ENCODE measurements at regions not wholly inside any gene's neighbourhood (a gene's known extent, or its start where the extent isn't known, plus 50 kb on each side); places are given as distances from the start of the nearest gene placed in this dataset.

DNA sequence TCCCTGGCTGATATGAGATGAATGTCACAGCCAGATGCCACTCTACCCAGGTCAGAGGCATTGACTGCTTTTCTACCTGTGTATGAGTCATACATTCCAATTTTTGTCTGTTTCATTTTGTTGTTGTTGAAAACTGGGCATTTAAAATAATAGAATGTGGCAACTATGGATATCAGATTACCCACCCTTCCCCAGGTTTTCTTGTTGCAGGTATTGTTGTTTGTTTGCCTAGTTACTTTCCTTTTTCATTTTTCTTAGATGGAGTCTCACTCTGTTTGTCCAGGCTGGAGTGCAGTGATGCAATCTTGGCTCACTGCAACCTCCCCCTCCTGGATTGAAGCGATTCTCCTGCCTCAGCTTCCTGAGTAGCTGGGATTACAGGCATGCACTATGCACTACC is 70.2 kb downstream of the LRRC30 start:
- BruUV-seq (replicated peaks) = no TSS peak
- H4K20me1 ChIP-seq (replicated peaks; ENCODE audit: control insufficient read depth, extremely low read depth, insufficient read depth, low read length) = no peaks in the 10 kb centered on the region
- POLR2A ChIA-PET = no interaction called here
- H2AFZ ChIP-seq (ENCODE audit: low read depth, low read length) = no peak overlapping the region
- H3K36me3 ChIP-seq (ENCODE audit: control insufficient read depth in 2 of 2, extremely low read depth in 1 of 2, insufficient read depth in 2 of 2, low read length in 2 of 2) = no peaks in the 10 kb centered on the region
- no peak overlapping the region for H3K27ac ChIP-seq (ENCODE audit: insufficient read depth, low read depth, low read length)
- H3K9ac ChIP-seq (replicated peaks; ENCODE audit: extremely low read depth, insufficient read depth, low read length) = no peak overlapping the region
- no peak for TF ChIP-seq POLR2A (IDR thresholded peaks at IDR 0.05; ENCODE audit: low read depth, low read length)
- TF ChIP-seq FOS (IDR thresholded peaks at IDR 0.05; ENCODE audit: borderline replicate concordance, insufficient read depth, low read length) = peak; percentile 8
- no peaks in the 10 kb centered on the region for H3K9me1 ChIP-seq (replicated peaks; ENCODE audit: control insufficient read depth, extremely low read depth, insufficient read depth, low read length)
- intact Hi-C loops (cut with micrococcal nuclease) (no loop called here), dilution Hi-C loops (cut with MboI; ENCODE audit: extremely low pct_ligation_motif_present, low sequenced_read_pairs) (no loop called here)
- H3K4me3 ChIP-seq (replicated peaks in 1 of 3; ENCODE audit: insufficient read depth in 1 of 3, low read depth in 1 of 3, low read length in 3 of 3) = no peak overlapping the region
- no peak for DNase-seq (ENCODE audit: low read depth, low spot score)
- no peaks in the 10 kb centered on the region for H3K79me2 ChIP-seq (ENCODE audit: control insufficient read depth, insufficient read depth, low read length)
- H3K27me3 ChIP-seq (ENCODE audit: control insufficient read depth in 2 of 2, insufficient read depth in 2 of 2, low read length in 2 of 2) = peaks cover 2 to 9% of the 10 kb centered on the region in 2 experiments
- no peak overlapping the region for H3K4me2 ChIP-seq (ENCODE audit: insufficient read depth, low read length)
- CTCF ChIA-PET = interaction anchor here (1.3 to 1.6 kb wide), 3 partner anchors 12 to 266 kb away, joined by 3 to 4 read pairs (median 4); partner anchors contain the start of gene PTPRM
- FAIRE-seq = no peak
- no peaks in the 10 kb centered on the region for H3K4me1 ChIP-seq (ENCODE audit: control insufficient read depth, extremely low read depth, insufficient read depth, low read length)
- no peaks in the 10 kb centered on the region for H3K9me3 ChIP-seq (replicated peaks; ENCODE audit: control insufficient read depth, insufficient read depth, low read length)

DNA sequence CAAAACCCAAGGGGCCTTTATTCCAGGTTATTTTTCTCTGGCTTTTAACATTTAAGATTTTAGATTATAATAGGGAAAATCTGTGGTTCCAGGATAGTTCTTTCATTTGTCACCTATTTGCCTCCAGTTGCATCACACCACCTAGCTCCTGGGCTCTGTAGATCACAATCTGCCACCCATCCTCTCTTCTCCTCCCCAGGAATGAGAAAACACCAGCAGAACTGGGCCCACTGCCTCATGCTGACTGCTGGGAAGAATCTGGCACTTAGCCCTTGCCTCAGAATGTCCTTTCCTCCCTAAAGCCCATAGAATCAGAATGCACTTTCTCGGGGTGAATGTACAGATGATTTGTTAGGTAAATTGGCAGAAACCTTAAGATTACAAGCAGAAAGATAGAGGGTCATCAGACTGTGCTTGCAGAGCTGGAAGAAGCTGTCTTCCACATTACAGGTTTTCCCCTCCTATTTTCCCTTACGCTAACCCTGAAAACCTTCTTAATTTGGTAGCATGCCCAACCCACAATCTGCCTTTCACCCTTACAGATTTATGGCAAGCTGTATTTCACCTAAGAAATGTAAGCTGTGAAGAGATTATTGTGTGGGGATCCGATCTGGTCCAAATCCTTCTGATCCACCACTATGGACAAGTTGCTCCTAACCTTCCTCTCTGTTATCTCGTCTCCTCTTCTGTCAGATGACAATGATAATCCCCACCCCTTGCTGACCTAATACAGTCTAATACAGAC is 72.6 kb downstream of the LRRC30 start:
- no peak for DNase-seq (ENCODE audit: low read depth, low spot score)
- no peak overlapping the region for H3K9ac ChIP-seq (replicated peaks; ENCODE audit: extremely low read depth, insufficient read depth, low read length)
- H3K9me3 ChIP-seq (replicated peaks; ENCODE audit: control insufficient read depth, insufficient read depth, low read length) = no peaks in the 10 kb centered on the region
- H3K9me1 ChIP-seq (replicated peaks; ENCODE audit: control insufficient read depth, extremely low read depth, insufficient read depth, low read length) = no peaks in the 10 kb centered on the region
- no TSS peak for BruUV-seq (replicated peaks)
- H3K36me3 ChIP-seq (ENCODE audit: control insufficient read depth in 2 of 2, extremely low read depth in 1 of 2, insufficient read depth in 2 of 2, low read length in 2 of 2) = no peaks in the 10 kb centered on the region
- intact Hi-C loops (cut with micrococcal nuclease) (no loop called here), dilution Hi-C loops (cut with MboI; ENCODE audit: extremely low pct_ligation_motif_present, low sequenced_read_pairs) (no loop called here)
- no peaks in the 10 kb centered on the region for H4K20me1 ChIP-seq (replicated peaks; ENCODE audit: control insufficient read depth, extremely low read depth, insufficient read depth, low read length)
- H3K27me3 ChIP-seq (ENCODE audit: control insufficient read depth in 2 of 2, insufficient read depth in 2 of 2, low read length in 2 of 2) = peaks cover 2 to 6% of the 10 kb centered on the region in 2 experiments
- no peak overlapping the region for H3K4me2 ChIP-seq (ENCODE audit: insufficient read depth, low read length)
- no peaks in the 10 kb centered on the region for H3K79me2 ChIP-seq (ENCODE audit: control insufficient read depth, insufficient read depth, low read length)
- POLR2A ChIA-PET = no interaction called here
- H3K4me3 ChIP-seq (replicated peaks in 1 of 3; ENCODE audit: insufficient read depth in 1 of 3, low read depth in 1 of 3, low read length in 3 of 3) = no peak overlapping the region
- H2AFZ ChIP-seq (ENCODE audit: low read depth, low read length) = no peak overlapping the region
- H3K27ac ChIP-seq (ENCODE audit: insufficient read depth, low read depth, low read length) = no peak overlapping the region
- no peak for TF ChIP-seq JUN (IDR thresholded peaks at IDR 0.05; ENCODE audit: borderline replicate concordance, insufficient read depth, insufficient read length, low read depth)
- TF ChIP-seq GATA2 (IDR thresholded peaks at IDR 0.05; ENCODE audit: insufficient read depth, insufficient read length, low read depth, low read length) = no peak
- no peak for TF ChIP-seq EZH2 (IDR thresholded peaks at IDR 0.05; ENCODE audit: borderline replicate concordance, low read depth, low read length, severe bottlenecking)
- TF ChIP-seq MYC (IDR thresholded peaks at IDR 0.05; ENCODE audit: low read depth, low read length) = no peak
- no peak for TF ChIP-seq POLR2AphosphoS5 (IDR thresholded peaks at IDR 0.05; ENCODE audit: insufficient read depth, low read depth, low read length)
- no peak for TF ChIP-seq FOS (IDR thresholded peaks at IDR 0.05; ENCODE audit: borderline replicate concordance, insufficient read depth, low read length)
- TF ChIP-seq, protein P1, sequence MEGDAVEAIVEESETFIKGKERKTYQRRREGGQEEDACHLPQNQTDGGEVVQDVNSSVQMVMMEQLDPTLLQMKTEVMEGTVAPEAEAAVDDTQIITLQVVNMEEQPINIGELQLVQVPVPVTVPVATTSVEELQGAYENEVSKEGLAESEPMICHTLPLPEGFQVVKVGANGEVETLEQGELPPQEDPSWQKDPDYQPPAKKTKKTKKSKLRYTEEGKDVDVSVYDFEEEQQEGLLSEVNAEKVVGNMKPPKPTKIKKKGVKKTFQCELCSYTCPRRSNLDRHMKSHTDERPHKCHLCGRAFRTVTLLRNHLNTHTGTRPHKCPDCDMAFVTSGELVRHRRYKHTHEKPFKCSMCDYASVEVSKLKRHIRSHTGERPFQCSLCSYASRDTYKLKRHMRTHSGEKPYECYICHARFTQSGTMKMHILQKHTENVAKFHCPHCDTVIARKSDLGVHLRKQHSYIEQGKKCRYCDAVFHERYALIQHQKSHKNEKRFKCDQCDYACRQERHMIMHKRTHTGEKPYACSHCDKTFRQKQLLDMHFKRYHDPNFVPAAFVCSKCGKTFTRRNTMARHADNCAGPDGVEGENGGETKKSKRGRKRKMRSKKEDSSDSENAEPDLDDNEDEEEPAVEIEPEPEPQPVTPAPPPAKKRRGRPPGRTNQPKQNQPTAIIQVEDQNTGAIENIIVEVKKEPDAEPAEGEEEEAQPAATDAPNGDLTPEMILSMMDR (IDR thresholded peaks at IDR 0.05; ENCODE audit: extremely low read depth in 1 of 2, insufficient read depth in 1 of 2, low read depth in 1 of 2, low read length in 2 of 2) = no peak
- TF ChIP-seq, protein P2, sequence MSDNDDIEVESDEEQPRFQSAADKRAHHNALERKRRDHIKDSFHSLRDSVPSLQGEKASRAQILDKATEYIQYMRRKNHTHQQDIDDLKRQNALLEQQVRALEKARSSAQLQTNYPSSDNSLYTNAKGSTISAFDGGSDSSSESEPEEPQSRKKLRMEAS (IDR thresholded peaks at IDR 0.05; ENCODE audit: insufficient read depth, insufficient read length) = no peak
- TF ChIP-seq POLR2A (IDR thresholded peaks at IDR 0.05; ENCODE audit: low read depth, low read length) = no peak
- H3K4me1 ChIP-seq (ENCODE audit: control insufficient read depth, extremely low read depth, insufficient read depth, low read length) = no peaks in the 10 kb centered on the region
- CTCF ChIA-PET = interaction anchor here (0.6 to 2.6 kb wide), 5 partner anchors 13 to 263 kb away, joined by 3 to 5 read pairs (median 3); partner anchors contain the start of gene PTPRM
- no peak for FAIRE-seq

All from endothelial cell of umbilical vein (primary cell).